ENCODE measurements at regions not wholly inside any gene's neighbourhood (a gene's known extent, or its start where the extent isn't known, plus 50 kb on each side); places are given as distances from the start of the nearest gene placed in this dataset.
A peak's percentile ranks its signal among the peaks of the same experiment; 100 is the strongest.

GRCh38 chr6:56840467-56841380, 114.2 kb upstream of the BEND6 start:
- in situ Hi-C loops (cut with MboI): loop anchor here (5.0 to 10.0 kb wide), 2 partner anchors 73 to 196 kb away; partner anchors contain the start of gene DST

More at GRCh38 chr6:56840467-56841380, 114.2 kb upstream of the BEND6 start:
- intact Hi-C loops (cut with micrococcal nuclease; ENCODE audit: unreplicated experiment): loop anchor here (5.0 kb wide), 2 partner anchors 43 to 73 kb away; no protein-coding TSS in a partner anchor
- H3K4me1 ChIP-seq (ENCODE audit: control insufficient read depth, insufficient read depth, low read length): peaks cover 21% of the 10 kb centered on the region
- TF ChIP-seq ATF2 (IDR thresholded peaks at IDR 0.05; ENCODE audit: low read length) (0 out of 2 replicates have a peak, but pooled peaks have one; percentile 38), TAF1 (IDR thresholded peaks at IDR 0.05; ENCODE audit: borderline replicate concordance, low read depth, low read length) (no peak), MLLT1 (IDR thresholded peaks at IDR 0.05) (0 out of 2 replicates have a peak, but pooled peaks have one; percentile 37), IKZF1 (conservative IDR thresholded peaks at IDR 0.05) (0 out of 2 replicates have a peak, but pooled peaks have one; percentile 31)
- no peak for DNase-seq (ENCODE audit: low read depth, low spot score)
- no TSS peak for BruUV-seq (replicated peaks)
- no peak overlapping the region for H2AFZ ChIP-seq (ENCODE audit: control insufficient read depth, low read depth, low read length)
- 45% methylated on average over 6 of the region's 6 CpGs for WGBS (ENCODE audit: insufficient coverage, insufficient replicate concordance, low lambda C conversion rate, missing lambda C conversion rate)
- peaks cover 5% of the 10 kb centered on the region for H3K9me3 ChIP-seq (replicated peaks; ENCODE audit: control insufficient read depth, insufficient read depth, low read length)
- peaks cover 0 to 7% of the 10 kb centered on the region in 2 experiments; a peak in 1 of 4 replicates for H3K36me3 ChIP-seq (ENCODE audit: control insufficient read depth in 2 of 2, insufficient read depth in 2 of 2, low read length in 1 of 2)
- ChIA-PET POLR2A (interaction anchor here (0.7 to 2.4 kb wide), 13 partner anchors 11 to 81 kb away, joined by 3 to 13 read pairs (median 3); no protein-coding TSS in a partner anchor), CTCF (interaction anchor here (0.8 to 18.7 kb wide), 17 partner anchors 8 to 202 kb away, joined by 3 to 494 read pairs (median 5); no protein-coding TSS in a partner anchor), RAD21 (ENCODE audit: unreplicated experiment) (interaction anchor here (0.7 to 17.3 kb wide), 17 partner anchors 10 to 246 kb away, joined by 3 to 450 read pairs (median 4); no protein-coding TSS in a partner anchor), SMC1A (ENCODE audit: uncharacterized antibody, unreplicated experiment) (interaction anchor here (1.0 to 5.7 kb wide), 29 partner anchors 8 to 245 kb away, joined by 3 to 63 read pairs (median 7); no protein-coding TSS in a partner anchor)
- peaks cover 93% of the 10 kb centered on the region for H3K79me2 ChIP-seq (ENCODE audit: control insufficient read depth, insufficient read depth, low read length)
- no peaks in the 10 kb centered on the region; the same call in 1 of the 2 replicates for H4K20me1 ChIP-seq (ENCODE audit: control insufficient read depth, insufficient read depth)
- peak overlapping the region; percentile 95 for H3K4me3 ChIP-seq
- H3K9ac ChIP-seq (ENCODE audit: control insufficient read depth, insufficient read depth, low read length): peak overlapping the region; percentile 91
- H3K27me3 ChIP-seq (replicated peaks in 1 of 2; ENCODE audit: control insufficient read depth in 2 of 2, insufficient read depth in 2 of 2, low read length in 1 of 2): no peaks in the 10 kb centered on the region
- no peak for FAIRE-seq
- peak overlapping the region; percentile 67 for H3K27ac ChIP-seq (ENCODE audit: control insufficient read depth, insufficient read depth)
- H3K4me2 ChIP-seq (ENCODE audit: control insufficient read depth, insufficient read depth): peak overlapping the region; percentile 77
- no peak for ATAC-seq
